Neural progenitor cell (in vitro differentiated cells): ENCODE measurements at regions not wholly inside any gene's neighbourhood (a gene's known extent, or its start where the extent isn't known, plus 50 kb on each side); places are given as distances from the start of the nearest gene placed in this dataset.

Experiments
- DNase-seq: peaks from one replicate; pipeline ENCODE4 v3.0.0-alpha.2; 2016; ENCODE audit warnings: low spot score
- H2AFZ ChIP-seq: fragments of 200-600 bp; sonication (generic); replicated peaks from 2 replicates; pipeline ENCODE4 v1.6.1; 2016; ENCODE audit warnings: antibody characterized with exemption
- H3F3A ChIP-seq: fragments of 200-600 bp; sonication (generic); 2 replicates; pipeline ENCODE4 v1.6.1; 2016; ENCODE audit warnings: antibody characterized with exemption, low read depth
- H3K27ac ChIP-seq: fragments of 200-600 bp; sonication (generic); 2 replicates; pipeline ENCODE4 v1.5.1; 2016; ENCODE audit warnings: mild to moderate bottlenecking
- H3K27me3 ChIP-seq: fragments of 200-600 bp; sonication (generic); 2 replicates; pipeline ENCODE4 v1.6.1; 2016; ENCODE audit warnings: mild to moderate bottlenecking, moderate library complexity
- H3K36me3 ChIP-seq: fragments of 200-600 bp; sonication (generic); 2 replicates; pipeline ENCODE4 v1.5.1; 2016
- H3K4me1 ChIP-seq: fragments of 200-600 bp; sonication (generic); 2 replicates; pipeline ENCODE4 v1.6.1; 2016; ENCODE audit warnings: mixed run types
- H3K4me2 ChIP-seq: fragments of 200-600 bp; sonication (generic); 2 replicates; pipeline ENCODE4 v1.6.1; 2016
- H3K4me3 ChIP-seq: fragments of 200-600 bp; sonication (generic); 2 replicates; pipeline ENCODE4 v1.5.1; 2016
- H3K79me2 ChIP-seq: fragments of 200-600 bp; sonication (generic); 2 replicates; pipeline ENCODE4 v1.6.1; 2016; ENCODE audit warnings: low read depth
- H3K9ac ChIP-seq: fragments of 200-600 bp; sonication (generic); 2 replicates; pipeline ENCODE4 v1.6.1; 2016
- H3K9me3 ChIP-seq: fragments of 200-600 bp; sonication (generic); 2 replicates; pipeline ENCODE4 v1.5.1; 2016; ENCODE audit warnings: low read depth
- H4K20me1 ChIP-seq: fragments of 200-600 bp; sonication (generic); 2 replicates; pipeline ENCODE4 v1.6.1; 2016; ENCODE audit warnings: low read depth
- H3K27ac Mint-ChIP-seq: 3 replicates; pipeline ENCODE4 v1.8.0; 2021; ENCODE audit warnings: mixed read lengths
- H3K27me3 Mint-ChIP-seq: 2 replicates; pipeline ENCODE4 v1.8.0; 2022; ENCODE audit warnings: low read depth, mild to moderate bottlenecking, inconsistent platforms, moderate library complexity, mixed read lengths; ENCODE audit not compliant: insufficient read depth
- H3K36me3 Mint-ChIP-seq: 3 replicates; pipeline ENCODE4 v1.8.0; 2021; ENCODE audit warnings: mixed read lengths
- H3K4me1 Mint-ChIP-seq: 3 replicates; pipeline ENCODE4 v1.8.0; 2021; ENCODE audit warnings: mixed read lengths
- H3K4me3 Mint-ChIP-seq: 3 replicates; pipeline ENCODE4 v1.8.0; 2021; ENCODE audit warnings: mild to moderate bottlenecking, moderate library complexity, mixed read lengths
- H3K9me3 Mint-ChIP-seq: 3 replicates; pipeline ENCODE4 v1.8.0; 2020; ENCODE audit warnings: mixed read lengths
- CTCF ChIP-seq: fragments of 200-600 bp; sonication (generic); IDR thresholded peaks from 2 replicates; pipeline ENCODE4 v1.5.1; 2017; ENCODE audit warnings: antibody characterized with exemption, mild to moderate bottlenecking
- EZH2 ChIP-seq: fragments of 200-600 bp; sonication (generic); IDR thresholded peaks from 2 replicates; pipeline ENCODE4 v1.6.1; 2017; ENCODE audit warnings: antibody characterized with exemption, mild to moderate bottlenecking, moderate library complexity
- EZH2phosphoT487 ChIP-seq: fragments of 200-600 bp; sonication (generic); IDR thresholded peaks from 2 replicates; pipeline ENCODE4 v1.6.1; 2017; ENCODE audit warnings: antibody characterized with exemption

GRCh38 chr5:167653645-167654106 lies 637.8 kb upstream of the WWC1 start:
- Histone ChIP-seq H3K9ac (no peak overlapping the region), H3K4me1 (peaks cover 13% of the 10 kb centered on the region), H4K20me1 (no peaks in the 10 kb centered on the region), H3K4me2 (no peak overlapping the region), H3K9me3 (no peaks in the 10 kb centered on the region), H3K4me3 (no peak overlapping the region), H2AFZ (no peak overlapping the region), H3F3A (no peaks in the 10 kb centered on the region), H3K36me3 (no peaks in the 10 kb centered on the region), H3K27me3 (no peaks in the 10 kb centered on the region), H3K27ac (no peak overlapping the region), H3K79me2 (no peaks in the 10 kb centered on the region)
- no peak for DNase-seq
- Mint-ChIP-seq H3K4me3 (no peak overlapping the region), H3K4me1 (peaks cover 17% of the 10 kb centered on the region), H3K27me3 (peaks cover 2% of the 10 kb centered on the region), H3K36me3 (peaks cover 18% of the 10 kb centered on the region), H3K9me3 (no peaks in the 10 kb centered on the region), H3K27ac (no peak overlapping the region)
- no peak for TF ChIP-seq CTCF
- TF ChIP-seq EZH2phosphoT487, result no peak
- TF ChIP-seq EZH2, result no peak

- peaks cover 20% of the 10 kb centered on the region for H3K4me1 Mint-ChIP-seq
- no peaks in the 10 kb centered on the region for H3K79me2 ChIP-seq
- H3K4me2 ChIP-seq, result peak overlapping the region; percentile 17
- no peak for TF ChIP-seq CTCF
- TF ChIP-seq EZH2, result no peak
- TF ChIP-seq EZH2phosphoT487, result no peak
- no peak overlapping the region for H3K4me3 Mint-ChIP-seq
- H3K36me3 ChIP-seq, result no peaks in the 10 kb centered on the region
- peak; percentile 25 for DNase-seq
- no peaks in the 10 kb centered on the region for H3F3A ChIP-seq
- no peak overlapping the region for H3K4me3 ChIP-seq
- H3K9ac ChIP-seq, result no peak overlapping the region
- H3K27ac ChIP-seq, result no peak overlapping the region
- peaks cover 2% of the 10 kb centered on the region for H3K27me3 Mint-ChIP-seq
- peaks cover 13% of the 10 kb centered on the region for H3K4me1 ChIP-seq
- H3K9me3 ChIP-seq, result no peaks in the 10 kb centered on the region
- no peak overlapping the region for H3K27ac Mint-ChIP-seq
- H3K36me3 Mint-ChIP-seq, result peaks cover 17% of the 10 kb centered on the region
- no peaks in the 10 kb centered on the region for H3K9me3 Mint-ChIP-seq
- no peak overlapping the region for H2AFZ ChIP-seq
- no peaks in the 10 kb centered on the region for H3K27me3 ChIP-seq
- H4K20me1 ChIP-seq, result no peaks in the 10 kb centered on the region
These were observed 634.4 kb upstream of the WWC1 start for GRCh38 chr5:167657016-167657415.

GRCh38 chr5:167658889-167659288 lies 632.6 kb upstream of the WWC1 start:
- Mint-ChIP-seq H3K4me1 (peaks cover 20% of the 10 kb centered on the region), H3K36me3 (peaks cover 8% of the 10 kb centered on the region), H3K27ac (no peak overlapping the region), H3K4me3 (no peak overlapping the region), H3K27me3 (no peaks in the 10 kb centered on the region), H3K9me3 (no peaks in the 10 kb centered on the region)
- no peak for DNase-seq
- H3K9ac ChIP-seq, result no peak overlapping the region
- H3K4me1 ChIP-seq, result peaks cover 13% of the 10 kb centered on the region
- no peaks in the 10 kb centered on the region for H3K9me3 ChIP-seq
- H3K4me3 ChIP-seq, result no peak overlapping the region
- H3K27me3 ChIP-seq, result no peaks in the 10 kb centered on the region
- no peaks in the 10 kb centered on the region for H4K20me1 ChIP-seq
- H3K4me2 ChIP-seq, result no peak overlapping the region
- no peaks in the 10 kb centered on the region for H3K36me3 ChIP-seq
- H3K27ac ChIP-seq, result no peak overlapping the region
- H3K79me2 ChIP-seq, result no peaks in the 10 kb centered on the region
- H2AFZ ChIP-seq, result no peak overlapping the region
- TF ChIP-seq EZH2 (no peak), CTCF (no peak)
- H3F3A ChIP-seq, result no peaks in the 10 kb centered on the region
